ENCODE measurements at regions not wholly inside any gene's neighbourhood (a gene's known extent, or its start where the extent isn't known, plus 50 kb on each side); places are given as distances from the start of the nearest gene placed in this dataset.

DNA sequence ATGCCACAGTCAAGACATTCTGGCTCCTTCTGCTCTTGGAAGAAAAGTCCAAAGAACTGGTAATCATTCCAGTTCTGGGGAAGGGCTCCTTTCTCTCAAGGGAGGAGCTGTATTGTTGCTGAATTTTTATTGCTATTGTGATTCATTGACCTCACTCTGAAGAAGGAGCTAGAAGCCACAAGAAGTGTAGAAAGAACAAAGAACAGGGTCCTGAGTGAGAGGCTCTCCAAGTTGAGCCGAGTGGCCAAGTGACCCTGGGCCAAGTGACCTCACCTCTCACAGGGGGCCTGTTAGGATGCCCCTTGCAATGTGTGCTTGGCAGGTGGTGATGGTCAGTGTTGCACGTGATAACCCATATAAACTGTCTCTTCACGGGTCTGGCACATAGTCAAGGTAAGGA, 173.3 kb downstream of the FGF18 start:
- no peak overlapping the region for H3K27ac ChIP-seq (replicated peaks)
- TF ChIP-seq POLR2AphosphoS5 (IDR thresholded peaks at IDR 0.05; ENCODE audit: low read depth) (no peak), CTCF (IDR thresholded peaks at IDR 0.05; ENCODE audit: insufficient read depth, low read length) (no peak), SPI1 (IDR thresholded peaks at IDR 0.05; ENCODE audit: borderline replicate concordance, low read depth) (no peak), GABPA (IDR thresholded peaks at IDR 0.05; ENCODE audit: low read depth) (no peak)
- TF ChIP-seq, protein P1, sequence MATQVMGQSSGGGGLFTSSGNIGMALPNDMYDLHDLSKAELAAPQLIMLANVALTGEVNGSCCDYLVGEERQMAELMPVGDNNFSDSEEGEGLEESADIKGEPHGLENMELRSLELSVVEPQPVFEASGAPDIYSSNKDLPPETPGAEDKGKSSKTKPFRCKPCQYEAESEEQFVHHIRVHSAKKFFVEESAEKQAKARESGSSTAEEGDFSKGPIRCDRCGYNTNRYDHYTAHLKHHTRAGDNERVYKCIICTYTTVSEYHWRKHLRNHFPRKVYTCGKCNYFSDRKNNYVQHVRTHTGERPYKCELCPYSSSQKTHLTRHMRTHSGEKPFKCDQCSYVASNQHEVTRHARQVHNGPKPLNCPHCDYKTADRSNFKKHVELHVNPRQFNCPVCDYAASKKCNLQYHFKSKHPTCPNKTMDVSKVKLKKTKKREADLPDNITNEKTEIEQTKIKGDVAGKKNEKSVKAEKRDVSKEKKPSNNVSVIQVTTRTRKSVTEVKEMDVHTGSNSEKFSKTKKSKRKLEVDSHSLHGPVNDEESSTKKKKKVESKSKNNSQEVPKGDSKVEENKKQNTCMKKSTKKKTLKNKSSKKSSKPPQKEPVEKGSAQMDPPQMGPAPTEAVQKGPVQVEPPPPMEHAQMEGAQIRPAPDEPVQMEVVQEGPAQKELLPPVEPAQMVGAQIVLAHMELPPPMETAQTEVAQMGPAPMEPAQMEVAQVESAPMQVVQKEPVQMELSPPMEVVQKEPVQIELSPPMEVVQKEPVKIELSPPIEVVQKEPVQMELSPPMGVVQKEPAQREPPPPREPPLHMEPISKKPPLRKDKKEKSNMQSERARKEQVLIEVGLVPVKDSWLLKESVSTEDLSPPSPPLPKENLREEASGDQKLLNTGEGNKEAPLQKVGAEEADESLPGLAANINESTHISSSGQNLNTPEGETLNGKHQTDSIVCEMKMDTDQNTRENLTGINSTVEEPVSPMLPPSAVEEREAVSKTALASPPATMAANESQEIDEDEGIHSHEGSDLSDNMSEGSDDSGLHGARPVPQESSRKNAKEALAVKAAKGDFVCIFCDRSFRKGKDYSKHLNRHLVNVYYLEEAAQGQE (IDR thresholded peaks at IDR 0.05; ENCODE audit: insufficient replicate concordance, low read depth): no peak
- H3K4me3 ChIP-seq (replicated peaks; ENCODE audit: insufficient read depth, low read length): no peak overlapping the region
- no peak for DNase-seq (ENCODE audit: low read depth in 1 of 2, low spot score in 1 of 2)
- H3K27me3 ChIP-seq (ENCODE audit: insufficient read depth, poor library complexity, severe bottlenecking): no peaks in the 10 kb centered on the region

DNA sequence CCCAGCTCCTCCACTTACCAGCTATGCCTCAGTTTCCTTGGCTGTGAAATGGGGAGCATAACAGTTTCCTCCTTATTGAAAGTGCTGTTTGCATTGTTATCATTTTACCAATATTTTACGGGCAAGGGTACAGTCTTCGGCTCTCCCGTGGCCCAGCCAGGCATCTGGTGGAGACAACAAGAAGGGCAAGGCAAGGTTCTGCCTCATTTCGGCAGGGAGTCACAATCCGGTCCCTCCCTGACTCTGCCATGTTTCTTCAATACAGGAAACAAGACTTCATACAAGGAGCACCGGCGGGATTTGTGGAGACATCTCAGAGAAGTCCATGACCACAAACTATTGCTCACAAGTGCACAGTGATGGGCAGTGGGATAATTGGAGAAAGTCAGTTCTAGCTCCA, 174.0 kb downstream of the FGF18 start:
- no peak for DNase-seq (ENCODE audit: low read depth in 1 of 2, low spot score in 1 of 2)
- Histone ChIP-seq H3K27ac (replicated peaks) (no peak overlapping the region), H3K4me3 (replicated peaks; ENCODE audit: insufficient read depth, low read length) (no peak overlapping the region), H3K27me3 (ENCODE audit: insufficient read depth, poor library complexity, severe bottlenecking) (no peaks in the 10 kb centered on the region)
- TF ChIP-seq, protein P1 (IDR thresholded peaks at IDR 0.05; ENCODE audit: insufficient replicate concordance, low read depth): no peak
- TF ChIP-seq POLR2AphosphoS5 (IDR thresholded peaks at IDR 0.05; ENCODE audit: low read depth) (no peak), GABPA (IDR thresholded peaks at IDR 0.05; ENCODE audit: low read depth) (no peak), CTCF (IDR thresholded peaks at IDR 0.05; ENCODE audit: insufficient read depth, low read length) (no peak), SPI1 (IDR thresholded peaks at IDR 0.05; ENCODE audit: borderline replicate concordance, low read depth) (no peak)

GRCh38 chr5:171593976-171594375, 174.5 kb downstream of the FGF18 start:
- no peak overlapping the region for H3K4me3 ChIP-seq (replicated peaks; ENCODE audit: insufficient read depth, low read length)
- H3K27ac ChIP-seq (replicated peaks): no peak overlapping the region
- H3K27me3 ChIP-seq (ENCODE audit: insufficient read depth, poor library complexity, severe bottlenecking): no peaks in the 10 kb centered on the region
- no peak for TF ChIP-seq POLR2AphosphoS5 (IDR thresholded peaks at IDR 0.05; ENCODE audit: low read depth)
- TF ChIP-seq CTCF (IDR thresholded peaks at IDR 0.05; ENCODE audit: insufficient read depth, low read length): no peak
- no peak for TF ChIP-seq GABPA (IDR thresholded peaks at IDR 0.05; ENCODE audit: low read depth)
- no peak for TF ChIP-seq SPI1 (IDR thresholded peaks at IDR 0.05; ENCODE audit: borderline replicate concordance, low read depth)
- TF ChIP-seq, protein P1 (IDR thresholded peaks at IDR 0.05; ENCODE audit: insufficient replicate concordance, low read depth): no peak
- DNase-seq (ENCODE audit: low read depth in 1 of 2, low spot score in 1 of 2): no peak

Measured in HL-60 (cell line).